ENCODE measurements at regions not wholly inside any gene's neighbourhood (a gene's known extent, or its start where the extent isn't known, plus 50 kb on each side); places are given as distances from the start of the nearest gene placed in this dataset.

DNA sequence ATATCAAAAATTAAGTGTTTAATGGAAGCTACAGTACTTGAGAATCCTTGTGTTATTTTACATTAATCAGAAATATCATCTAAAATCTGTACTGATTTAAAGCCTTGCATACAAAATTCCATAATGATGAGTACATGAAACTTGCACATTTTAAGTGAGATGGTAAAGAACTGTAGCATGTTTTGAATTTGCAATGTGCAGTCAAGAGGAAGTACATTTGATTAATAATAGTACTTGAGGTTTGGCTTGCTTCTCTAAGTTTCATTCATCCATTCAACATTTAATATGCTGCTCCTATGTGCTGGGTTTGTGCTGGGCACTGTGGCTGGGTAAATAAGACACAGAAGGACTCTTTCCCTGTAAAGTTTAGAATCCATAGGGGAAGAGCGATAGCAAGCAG, 332.3 kb downstream of the CNTN3 start:
- H3F3A ChIP-seq (ENCODE audit: insufficient read depth, low read length), result no peaks in the 10 kb centered on the region
- no peaks in the 10 kb centered on the region for H3K36me3 ChIP-seq (ENCODE audit: insufficient read depth, low read length)
- H3K27ac ChIP-seq (ENCODE audit: low read depth, low read length, poor library complexity, severe bottlenecking), result no peak overlapping the region
- no peaks in the 10 kb centered on the region for H3K4me1 ChIP-seq (ENCODE audit: insufficient read depth, low read length, severe bottlenecking)
- TF ChIP-seq, protein P1, sequence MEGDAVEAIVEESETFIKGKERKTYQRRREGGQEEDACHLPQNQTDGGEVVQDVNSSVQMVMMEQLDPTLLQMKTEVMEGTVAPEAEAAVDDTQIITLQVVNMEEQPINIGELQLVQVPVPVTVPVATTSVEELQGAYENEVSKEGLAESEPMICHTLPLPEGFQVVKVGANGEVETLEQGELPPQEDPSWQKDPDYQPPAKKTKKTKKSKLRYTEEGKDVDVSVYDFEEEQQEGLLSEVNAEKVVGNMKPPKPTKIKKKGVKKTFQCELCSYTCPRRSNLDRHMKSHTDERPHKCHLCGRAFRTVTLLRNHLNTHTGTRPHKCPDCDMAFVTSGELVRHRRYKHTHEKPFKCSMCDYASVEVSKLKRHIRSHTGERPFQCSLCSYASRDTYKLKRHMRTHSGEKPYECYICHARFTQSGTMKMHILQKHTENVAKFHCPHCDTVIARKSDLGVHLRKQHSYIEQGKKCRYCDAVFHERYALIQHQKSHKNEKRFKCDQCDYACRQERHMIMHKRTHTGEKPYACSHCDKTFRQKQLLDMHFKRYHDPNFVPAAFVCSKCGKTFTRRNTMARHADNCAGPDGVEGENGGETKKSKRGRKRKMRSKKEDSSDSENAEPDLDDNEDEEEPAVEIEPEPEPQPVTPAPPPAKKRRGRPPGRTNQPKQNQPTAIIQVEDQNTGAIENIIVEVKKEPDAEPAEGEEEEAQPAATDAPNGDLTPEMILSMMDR (IDR thresholded peaks at IDR 0.05; ENCODE audit: low read length), result no peak
- H4K20me1 ChIP-seq (ENCODE audit: insufficient read depth, low read length), result no peaks in the 10 kb centered on the region
- no peak overlapping the region for H3K9ac ChIP-seq (ENCODE audit: low read length)
- H3K79me2 ChIP-seq (ENCODE audit: insufficient read depth, low read length), result no peaks in the 10 kb centered on the region
- H3K9me2 ChIP-seq (ENCODE audit: low read depth, low read length), result no peaks in the 10 kb centered on the region
- H3K4me2 ChIP-seq (ENCODE audit: low read length), result no peak overlapping the region
- H3K4me3 ChIP-seq (ENCODE audit: low read depth, low read length, poor library complexity, severe bottlenecking), result no peak overlapping the region
- no peaks in the 10 kb centered on the region for H3K27me3 ChIP-seq (ENCODE audit: insufficient read depth, low read length)
- no peaks in the 10 kb centered on the region for H3K9me3 ChIP-seq (ENCODE audit: low read length)
- H2AFZ ChIP-seq (ENCODE audit: low read length), result no peak overlapping the region

- Histone ChIP-seq H4K20me1 (ENCODE audit: insufficient read depth, low read length) (no peaks in the 10 kb centered on the region), H3K9me3 (ENCODE audit: low read length) (no peaks in the 10 kb centered on the region), H3K27me3 (ENCODE audit: insufficient read depth, low read length) (no peaks in the 10 kb centered on the region), H3K4me1 (ENCODE audit: insufficient read depth, low read length, severe bottlenecking) (no peaks in the 10 kb centered on the region), H3K36me3 (ENCODE audit: insufficient read depth, low read length) (no peaks in the 10 kb centered on the region), H3K4me3 (ENCODE audit: low read depth, low read length, poor library complexity, severe bottlenecking) (no peak overlapping the region), H2AFZ (ENCODE audit: low read length) (no peak overlapping the region), H3K9ac (ENCODE audit: low read length) (no peak overlapping the region), H3K27ac (ENCODE audit: low read depth, low read length, poor library complexity, severe bottlenecking) (no peak overlapping the region), H3K9me2 (ENCODE audit: low read depth, low read length) (no peaks in the 10 kb centered on the region), H3K79me2 (ENCODE audit: insufficient read depth, low read length) (no peaks in the 10 kb centered on the region), H3F3A (ENCODE audit: insufficient read depth, low read length) (no peaks in the 10 kb centered on the region), H3K4me2 (ENCODE audit: low read length) (no peak overlapping the region)
- no peak for TF ChIP-seq EZH2 (IDR thresholded peaks at IDR 0.05; ENCODE audit: borderline replicate concordance, low read length)
- TF ChIP-seq, protein P1 (IDR thresholded peaks at IDR 0.05; ENCODE audit: low read length), result no peak
Observed at GRCh38 chr3:74281705-74282104, 332.8 kb downstream of the CNTN3 start.

DNA sequence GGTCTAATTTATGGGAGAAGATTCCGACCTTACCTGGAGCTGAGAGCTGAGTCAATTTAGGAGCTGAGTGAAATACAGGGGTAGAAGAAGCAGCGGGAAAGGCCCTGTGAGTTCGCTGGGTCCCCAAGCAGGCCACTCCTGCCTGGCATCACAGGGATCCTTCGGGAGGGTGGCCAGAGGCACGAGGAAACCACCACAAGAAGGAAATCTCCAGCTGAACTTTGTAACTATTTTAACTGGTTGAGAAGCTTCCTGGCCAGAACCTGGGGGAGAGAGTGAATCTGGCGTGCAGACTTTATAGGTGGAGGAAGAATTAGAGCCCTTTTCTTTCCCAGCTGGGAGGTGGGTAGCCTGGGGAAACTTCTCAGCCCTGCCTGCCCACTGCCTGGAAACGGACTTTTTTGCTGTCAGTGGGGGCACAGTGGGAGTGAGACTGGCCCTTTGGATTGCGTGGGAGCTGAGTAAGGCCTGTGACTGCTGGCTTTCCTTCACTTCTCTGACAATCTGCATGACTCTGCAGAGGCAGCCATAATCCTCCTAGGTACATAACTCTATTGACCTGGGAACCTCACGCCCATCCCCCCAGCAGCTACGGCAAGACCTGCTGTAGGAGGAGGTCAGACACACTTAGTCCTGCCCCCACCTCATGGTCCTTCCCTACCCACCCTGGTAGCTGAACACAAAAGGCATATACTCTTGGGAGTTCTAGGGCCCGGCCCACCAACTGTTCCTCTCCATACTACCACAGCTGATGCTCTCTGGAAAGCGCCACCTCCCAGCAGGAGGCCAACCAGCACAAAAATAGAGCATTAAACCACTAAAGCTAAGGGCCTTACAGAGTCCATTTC, 340.7 kb downstream of the CNTN3 start:
- H3K27me3 ChIP-seq (ENCODE audit: insufficient read depth, low read length), result no peaks in the 10 kb centered on the region
- H3K36me3 ChIP-seq (ENCODE audit: insufficient read depth, low read length), result no peaks in the 10 kb centered on the region
- H3K27ac ChIP-seq (ENCODE audit: low read depth, low read length, poor library complexity, severe bottlenecking), result no peak overlapping the region
- H3K4me1 ChIP-seq (ENCODE audit: insufficient read depth, low read length, severe bottlenecking), result no peaks in the 10 kb centered on the region
- no peak overlapping the region for H3K9ac ChIP-seq (ENCODE audit: low read length)
- no peaks in the 10 kb centered on the region for H3K9me3 ChIP-seq (ENCODE audit: low read length)
- no peaks in the 10 kb centered on the region for H3K79me2 ChIP-seq (ENCODE audit: insufficient read depth, low read length)
- no peak overlapping the region for H3K4me3 ChIP-seq (ENCODE audit: low read depth, low read length, poor library complexity, severe bottlenecking)
- H3F3A ChIP-seq (ENCODE audit: insufficient read depth, low read length), result no peaks in the 10 kb centered on the region
- H3K4me2 ChIP-seq (ENCODE audit: low read length), result no peak overlapping the region
- H2AFZ ChIP-seq (ENCODE audit: low read length), result no peak overlapping the region
- TF ChIP-seq, protein P1 (IDR thresholded peaks at IDR 0.05; ENCODE audit: low read length), result no peak
- TF ChIP-seq EZH2 (IDR thresholded peaks at IDR 0.05; ENCODE audit: borderline replicate concordance, low read length), result no peak
- H4K20me1 ChIP-seq (ENCODE audit: insufficient read depth, low read length), result no peaks in the 10 kb centered on the region
- no peaks in the 10 kb centered on the region for H3K9me2 ChIP-seq (ENCODE audit: low read depth, low read length)
